ENCODE measurements at regions not wholly inside any gene's neighbourhood (a gene's known extent, or its start where the extent isn't known, plus 50 kb on each side); places are given as distances from the start of the nearest gene placed in this dataset.
A peak's percentile ranks its signal among the peaks of the same experiment; 100 is the strongest.

- DNase-seq, result peak; percentile 99
- Histone ChIP-seq H3K4me1 (ENCODE audit: insufficient read depth) (peaks cover 25% of the 10 kb centered on the region), H3K79me2 (ENCODE audit: insufficient read depth) (no peaks in the 10 kb centered on the region), H4K20me1 (ENCODE audit: insufficient read depth) (no peaks in the 10 kb centered on the region), H3K27ac (peak overlapping the region; percentile 100), H3F3A (ENCODE audit: insufficient read depth) (peaks cover 23% of the 10 kb centered on the region), H3K27me3 (replicated peaks; ENCODE audit: insufficient read depth) (no peaks in the 10 kb centered on the region), H3K4me3 (peak overlapping the region; percentile 55), H3K9ac (peak overlapping the region; percentile 93), H3K9me2 (ENCODE audit: insufficient read depth) (no peaks in the 10 kb centered on the region), H3K9me3 (ENCODE audit: low read depth) (no peaks in the 10 kb centered on the region), H3K4me2 (ENCODE audit: unreplicated experiment) (peak overlapping the region; percentile 83), H2AFZ (peak overlapping the region; percentile 32; the same call in 1 of the 2 replicates), H3K36me3 (ENCODE audit: low read depth) (no peaks in the 10 kb centered on the region)
- TF ChIP-seq EZH2 (IDR thresholded peaks at IDR 0.05; ENCODE audit: insufficient read depth, poor library complexity, severe bottlenecking), result no peak
- 0 out of 2 replicates have a peak, but pooled peaks have one; percentile 30 for TF ChIP-seq EZH2phosphoT487 (IDR thresholded peaks at IDR 0.05; ENCODE audit: insufficient read depth, low read depth)
- in situ Hi-C loops (cut with MboI), result no loop called here
- WGBS, 2 experiments (ENCODE audit: low coverage in 1 of 2, low lambda C conversion rate in 2 of 2, missing lambda C conversion rate in 2 of 2), result 3 to 6% methylated on average over 6 to 7 of the region's 7 CpGs
Observed at GRCh38 chr6:14743474-14744211, 502.2 kb upstream of the JARID2 start.

- Histone ChIP-seq H3K4me2 (ENCODE audit: unreplicated experiment) (peak overlapping the region; percentile 5), H3K9ac (peak overlapping the region; percentile 93), H3K36me3 (ENCODE audit: low read depth) (no peaks in the 10 kb centered on the region), H3K27me3 (replicated peaks; ENCODE audit: insufficient read depth) (no peaks in the 10 kb centered on the region), H3K9me3 (ENCODE audit: low read depth) (no peaks in the 10 kb centered on the region), H3K27ac (peak overlapping the region; percentile 100), H3K9me2 (ENCODE audit: insufficient read depth) (no peaks in the 10 kb centered on the region), H2AFZ (no peak overlapping the region), H3K4me1 (ENCODE audit: insufficient read depth) (peaks cover 25% of the 10 kb centered on the region), H3K4me3 (no peak overlapping the region), H4K20me1 (ENCODE audit: insufficient read depth) (no peaks in the 10 kb centered on the region), H3K79me2 (ENCODE audit: insufficient read depth) (no peaks in the 10 kb centered on the region), H3F3A (ENCODE audit: insufficient read depth) (peaks cover 23% of the 10 kb centered on the region)
- DNase-seq, result no peak
- no peak for TF ChIP-seq EZH2phosphoT487 (IDR thresholded peaks at IDR 0.05; ENCODE audit: insufficient read depth, low read depth)
- TF ChIP-seq EZH2 (IDR thresholded peaks at IDR 0.05; ENCODE audit: insufficient read depth, poor library complexity, severe bottlenecking), result no peak
- in situ Hi-C loops (cut with MboI), result no loop called here
- WGBS, 2 experiments (ENCODE audit: low coverage in 1 of 2, low lambda C conversion rate in 2 of 2, missing lambda C conversion rate in 2 of 2), result 37 to 38% methylated on average over 3 of the region's 3 CpGs
Observed at GRCh38 chr6:14744212-14744556, 501.7 kb upstream of the JARID2 start.

GRCh38 chr6:14746139-14746837, 499.6 kb upstream of the JARID2 start:
- Histone ChIP-seq H2AFZ (no peak overlapping the region), H3K9ac (no peak overlapping the region), H3K27me3 (replicated peaks; ENCODE audit: insufficient read depth) (no peaks in the 10 kb centered on the region), H3K36me3 (ENCODE audit: low read depth) (no peaks in the 10 kb centered on the region), H3K4me1 (ENCODE audit: insufficient read depth) (peaks cover 25% of the 10 kb centered on the region), H3K4me2 (ENCODE audit: unreplicated experiment) (no peak overlapping the region), H3K27ac (0 out of 2 replicates have a peak overlapping the region, but pooled peaks have one; percentile 9), H3K4me3 (no peak overlapping the region), H3K9me2 (ENCODE audit: insufficient read depth) (no peaks in the 10 kb centered on the region), H3K79me2 (ENCODE audit: insufficient read depth) (no peaks in the 10 kb centered on the region), H4K20me1 (ENCODE audit: insufficient read depth) (no peaks in the 10 kb centered on the region), H3K9me3 (ENCODE audit: low read depth) (no peaks in the 10 kb centered on the region), H3F3A (ENCODE audit: insufficient read depth) (peaks cover 22% of the 10 kb centered on the region)
- TF ChIP-seq EZH2 (IDR thresholded peaks at IDR 0.05; ENCODE audit: insufficient read depth, poor library complexity, severe bottlenecking) (no peak), EZH2phosphoT487 (IDR thresholded peaks at IDR 0.05; ENCODE audit: insufficient read depth, low read depth) (no peak)
- in situ Hi-C loops (cut with MboI), result no loop called here
- DNase-seq, result no peak
- 93 to 94% methylated on average over 2 of the region's 2 CpGs for WGBS, 2 experiments (ENCODE audit: low coverage in 1 of 2, low lambda C conversion rate in 2 of 2, missing lambda C conversion rate in 2 of 2)

GRCh38 chr6:14747881-14748520, 497.9 kb upstream of the JARID2 start:
- in situ Hi-C loops (cut with MboI), result no loop called here
- WGBS, 2 experiments (ENCODE audit: low coverage in 1 of 2, low lambda C conversion rate in 2 of 2, missing lambda C conversion rate in 2 of 2), result 67 to 81% methylated on average over 3 of the region's 3 CpGs
- TF ChIP-seq EZH2phosphoT487 (IDR thresholded peaks at IDR 0.05; ENCODE audit: insufficient read depth, low read depth) (no peak), EZH2 (IDR thresholded peaks at IDR 0.05; ENCODE audit: insufficient read depth, poor library complexity, severe bottlenecking) (no peak)
- Histone ChIP-seq H3K9me2 (ENCODE audit: insufficient read depth) (no peaks in the 10 kb centered on the region), H3K36me3 (ENCODE audit: low read depth) (no peaks in the 10 kb centered on the region), H2AFZ (no peak overlapping the region), H3K27ac (peak overlapping the region; percentile 40), H3K4me1 (ENCODE audit: insufficient read depth) (peaks cover 18% of the 10 kb centered on the region), H4K20me1 (ENCODE audit: insufficient read depth) (no peaks in the 10 kb centered on the region), H3K79me2 (ENCODE audit: insufficient read depth) (no peaks in the 10 kb centered on the region), H3K4me2 (ENCODE audit: unreplicated experiment) (no peak overlapping the region), H3K4me3 (no peak overlapping the region), H3F3A (ENCODE audit: insufficient read depth) (peaks cover 5% of the 10 kb centered on the region), H3K9ac (no peak overlapping the region), H3K9me3 (ENCODE audit: low read depth) (no peaks in the 10 kb centered on the region), H3K27me3 (replicated peaks; ENCODE audit: insufficient read depth) (no peaks in the 10 kb centered on the region)
- DNase-seq, result peak; percentile 33

Measured in GM23248 (cell line).